Panc1 (cell line): ENCODE measurements at regions not wholly inside any gene's neighbourhood (a gene's known extent, or its start where the extent isn't known, plus 50 kb on each side); places are given as distances from the start of the nearest gene placed in this dataset.

Experiments
- ATAC-seq: fragments of 200-7000 bp; cut with Tn5 transposase; 2 replicates; pipeline ENCODE4 v1.9.1; 2020; ENCODE audit warnings: mild to moderate bottlenecking, moderate library complexity
- BruUV-seq: library from RNA; stranded (reverse); fragments of 400-500 nt; replicated peaks from 2 replicates; lab custom pipeline; 2021; lab: Mats Ljungman, UMichigan
- CTCF ChIA-PET: fragments of 300-600 bp; sonication (Branson Sonifier 250); formaldehyde crosslinking; loops from one replicate; lab custom pipeline; 2022; ENCODE audit warnings: antibody characterized with exemption; lab: Charles Lee
- POLR2A ChIA-PET: fragments of 300-600 bp; sonication (Branson Sonifier 250); formaldehyde crosslinking; loops from one replicate; lab custom pipeline; 2022; ENCODE audit warnings: antibody characterized with exemption; lab: Charles Lee
- DNase-seq: peaks from one replicate; pipeline ENCODE4 v3.0.0-alpha.2; 2010; ENCODE audit warnings: low read depth, low spot score
- H3K27ac ChIP-seq: 2 replicates; pipeline ENCODE4 v1.5.1; 2011; ENCODE audit warnings: mild to moderate bottlenecking, low read length, inconsistent platforms
- H3K27me3 ChIP-seq: fragments of 200-500 bp; sonication (Bioruptor generic); 2 replicates; pipeline ENCODE4 v1.6.0; 2014; ENCODE audit warnings: low read length, inconsistent platforms; ENCODE audit not compliant: control insufficient read depth, insufficient read depth
- H3K36me3 ChIP-seq: fragments of 200-500 bp; sonication (Bioruptor generic); 2 replicates; pipeline ENCODE4 v1.5.1; 2014; ENCODE audit warnings: inconsistent platforms, mild to moderate bottlenecking, low read length, moderate library complexity; ENCODE audit not compliant: control insufficient read depth, insufficient read depth
- H3K4me1 ChIP-seq: 2 replicates; pipeline ENCODE4 v1.5.1; 2011; ENCODE audit warnings: inconsistent platforms, mild to moderate bottlenecking, low read length, moderate library complexity; ENCODE audit not compliant: control insufficient read depth, insufficient read depth
- H3K4me3 ChIP-seq, 2 experiments: 2 replicates each; pipeline ENCODE4 v1.5.1; 2011 to 2012; ENCODE audit warnings: low read depth in 2 of 2, low read length in 2 of 2, mild to moderate bottlenecking in 2 of 2, inconsistent platforms in 1 of 2, moderate library complexity in 1 of 2
- H3K9me3 ChIP-seq: fragments of 200-500 bp; sonication (Bioruptor generic); 2 replicates; pipeline ENCODE4 v1.5.1; 2014; ENCODE audit warnings: low read depth, mild to moderate bottlenecking, inconsistent platforms, low read length, moderate library complexity; ENCODE audit not compliant: control insufficient read depth, insufficient read depth
- POLR2AphosphoS5 ChIP-seq: IDR thresholded peaks from 2 replicates; pipeline ENCODE4 v1.6.1; 2012; ENCODE audit warnings: mild to moderate bottlenecking, low read depth, low read length, moderate library complexity
- SIN3A ChIP-seq: IDR thresholded peaks from 2 replicates; pipeline ENCODE4 v1.6.1; 2012; ENCODE audit warnings: low read depth, mild to moderate bottlenecking, low read length, moderate library complexity, borderline replicate concordance; ENCODE audit not compliant: insufficient read depth
- TCF7L2 ChIP-seq: IDR thresholded peaks from 2 replicates; pipeline ENCODE4 v1.6.1; 2011; ENCODE audit warnings: mild to moderate bottlenecking, low read depth, low read length, inconsistent platforms
- in situ Hi-C: cut with HindIII; loops from 2 replicates; pipeline ENCODE4 v1.10.0; 2016; ENCODE audit warnings: low sequenced_read_pairs, low pct_unique_long_range_greater_than_20kb
- intact Hi-C: fragments of 100-400 bp; cut with micrococcal nuclease; formaldehyde crosslinking; loops from one replicate; pipeline ENCODE4 v1.10.0; 2022; ENCODE audit not compliant: unreplicated experiment
- TF ChIP-seq, protein P1 (sequence below), 2 experiments: IDR thresholded peaks; 2 replicates each; pipeline ENCODE4 v1.6.1; 2011 to 2012; ENCODE audit warnings: low read depth in 2 of 2, control low read depth in 1 of 2, low read length in 1 of 2, mild to moderate bottlenecking in 1 of 2, moderate library complexity in 1 of 2; ENCODE audit not compliant: insufficient read depth in 1 of 2
- TF ChIP-seq, protein P2 (sequence below): fragments of 450-650 bp; IDR thresholded peaks from 2 replicates; pipeline ENCODE4 v1.5.1; 2017; ENCODE audit warnings: mild to moderate bottlenecking

DNA sequence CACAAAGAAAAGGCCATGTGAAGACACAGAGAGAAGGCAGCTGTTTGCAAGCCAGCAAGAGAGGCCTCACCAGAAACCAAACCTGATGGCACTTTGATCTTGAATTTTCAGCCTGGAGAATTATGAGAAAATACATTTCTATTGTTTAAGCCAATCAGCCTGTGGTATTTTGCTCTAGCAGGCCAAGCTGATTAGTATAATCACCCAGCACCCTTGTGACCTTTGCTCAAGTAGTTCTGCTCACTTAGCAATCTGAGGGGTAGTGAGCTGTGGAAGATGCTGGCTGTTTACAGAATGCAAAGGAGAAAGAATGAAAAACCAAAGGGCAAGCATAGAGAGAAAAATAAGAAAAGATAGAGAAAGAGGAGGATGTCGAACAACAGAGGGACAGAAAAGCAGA lies 396.4 kb upstream of the BOD1L1 start:
- intact Hi-C loops (no loop called here), in situ Hi-C loops (no loop called here)
- CTCF ChIA-PET = no interaction called here
- H3K27ac ChIP-seq = no peak overlapping the region
- no peak for TF ChIP-seq POLR2AphosphoS5
- TF ChIP-seq, protein P1, sequence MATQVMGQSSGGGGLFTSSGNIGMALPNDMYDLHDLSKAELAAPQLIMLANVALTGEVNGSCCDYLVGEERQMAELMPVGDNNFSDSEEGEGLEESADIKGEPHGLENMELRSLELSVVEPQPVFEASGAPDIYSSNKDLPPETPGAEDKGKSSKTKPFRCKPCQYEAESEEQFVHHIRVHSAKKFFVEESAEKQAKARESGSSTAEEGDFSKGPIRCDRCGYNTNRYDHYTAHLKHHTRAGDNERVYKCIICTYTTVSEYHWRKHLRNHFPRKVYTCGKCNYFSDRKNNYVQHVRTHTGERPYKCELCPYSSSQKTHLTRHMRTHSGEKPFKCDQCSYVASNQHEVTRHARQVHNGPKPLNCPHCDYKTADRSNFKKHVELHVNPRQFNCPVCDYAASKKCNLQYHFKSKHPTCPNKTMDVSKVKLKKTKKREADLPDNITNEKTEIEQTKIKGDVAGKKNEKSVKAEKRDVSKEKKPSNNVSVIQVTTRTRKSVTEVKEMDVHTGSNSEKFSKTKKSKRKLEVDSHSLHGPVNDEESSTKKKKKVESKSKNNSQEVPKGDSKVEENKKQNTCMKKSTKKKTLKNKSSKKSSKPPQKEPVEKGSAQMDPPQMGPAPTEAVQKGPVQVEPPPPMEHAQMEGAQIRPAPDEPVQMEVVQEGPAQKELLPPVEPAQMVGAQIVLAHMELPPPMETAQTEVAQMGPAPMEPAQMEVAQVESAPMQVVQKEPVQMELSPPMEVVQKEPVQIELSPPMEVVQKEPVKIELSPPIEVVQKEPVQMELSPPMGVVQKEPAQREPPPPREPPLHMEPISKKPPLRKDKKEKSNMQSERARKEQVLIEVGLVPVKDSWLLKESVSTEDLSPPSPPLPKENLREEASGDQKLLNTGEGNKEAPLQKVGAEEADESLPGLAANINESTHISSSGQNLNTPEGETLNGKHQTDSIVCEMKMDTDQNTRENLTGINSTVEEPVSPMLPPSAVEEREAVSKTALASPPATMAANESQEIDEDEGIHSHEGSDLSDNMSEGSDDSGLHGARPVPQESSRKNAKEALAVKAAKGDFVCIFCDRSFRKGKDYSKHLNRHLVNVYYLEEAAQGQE (IDR thresholded peaks at IDR 0.05; ENCODE audit: insufficient read depth in 1 of 2, low read depth in 2 of 2, low read length in 1 of 2) = no peak
- no peak for TF ChIP-seq TCF7L2
- no peak for TF ChIP-seq SIN3A
- TF ChIP-seq, protein P2, sequence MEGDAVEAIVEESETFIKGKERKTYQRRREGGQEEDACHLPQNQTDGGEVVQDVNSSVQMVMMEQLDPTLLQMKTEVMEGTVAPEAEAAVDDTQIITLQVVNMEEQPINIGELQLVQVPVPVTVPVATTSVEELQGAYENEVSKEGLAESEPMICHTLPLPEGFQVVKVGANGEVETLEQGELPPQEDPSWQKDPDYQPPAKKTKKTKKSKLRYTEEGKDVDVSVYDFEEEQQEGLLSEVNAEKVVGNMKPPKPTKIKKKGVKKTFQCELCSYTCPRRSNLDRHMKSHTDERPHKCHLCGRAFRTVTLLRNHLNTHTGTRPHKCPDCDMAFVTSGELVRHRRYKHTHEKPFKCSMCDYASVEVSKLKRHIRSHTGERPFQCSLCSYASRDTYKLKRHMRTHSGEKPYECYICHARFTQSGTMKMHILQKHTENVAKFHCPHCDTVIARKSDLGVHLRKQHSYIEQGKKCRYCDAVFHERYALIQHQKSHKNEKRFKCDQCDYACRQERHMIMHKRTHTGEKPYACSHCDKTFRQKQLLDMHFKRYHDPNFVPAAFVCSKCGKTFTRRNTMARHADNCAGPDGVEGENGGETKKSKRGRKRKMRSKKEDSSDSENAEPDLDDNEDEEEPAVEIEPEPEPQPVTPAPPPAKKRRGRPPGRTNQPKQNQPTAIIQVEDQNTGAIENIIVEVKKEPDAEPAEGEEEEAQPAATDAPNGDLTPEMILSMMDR = no peak
- DNase-seq (no peak), ATAC-seq (no peak)
- H3K9me3 ChIP-seq = no peaks in the 10 kb centered on the region
- no peak overlapping the region for H3K4me3 ChIP-seq
- POLR2A ChIA-PET = no interaction called here
- H3K4me1 ChIP-seq = no peaks in the 10 kb centered on the region
- H3K27me3 ChIP-seq = no peaks in the 10 kb centered on the region
- no TSS peak for BruUV-seq
- H3K36me3 ChIP-seq = no peaks in the 10 kb centered on the region

DNA sequence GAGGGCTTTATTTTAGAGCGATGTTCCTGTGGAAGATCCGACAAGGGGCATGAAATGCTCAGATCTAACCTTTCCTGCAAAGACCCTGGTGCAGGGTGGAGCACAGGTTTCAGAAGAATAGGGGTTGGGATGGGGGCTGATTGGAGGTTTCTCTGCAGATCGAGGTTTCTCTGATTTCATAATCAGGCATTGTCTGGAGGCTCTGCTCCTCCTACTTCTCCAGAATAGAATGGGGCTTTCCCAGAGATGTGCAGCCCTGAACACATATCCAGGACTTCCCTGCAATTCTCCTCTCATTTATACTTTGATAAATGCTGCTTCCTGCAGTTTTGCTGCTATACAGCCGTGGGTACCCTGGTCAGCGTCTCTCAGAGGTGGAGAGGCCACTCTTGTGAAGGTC lies 397.6 kb upstream of the BOD1L1 start:
- POLR2A ChIA-PET = no interaction called here
- CTCF ChIA-PET = no interaction called here
- TF ChIP-seq TCF7L2 (no peak), SIN3A (no peak), POLR2AphosphoS5 (no peak)
- TF ChIP-seq, protein P2 = no peak
- TF ChIP-seq, protein P1 (IDR thresholded peaks at IDR 0.05; ENCODE audit: insufficient read depth in 1 of 2, low read depth in 2 of 2, low read length in 1 of 2) = no peak
- Histone ChIP-seq H3K4me3 (no peak overlapping the region), H3K27ac (no peak overlapping the region), H3K36me3 (no peaks in the 10 kb centered on the region), H3K9me3 (no peaks in the 10 kb centered on the region), H3K4me1 (no peaks in the 10 kb centered on the region), H3K27me3 (no peaks in the 10 kb centered on the region)
- ATAC-seq = no peak
- DNase-seq = no peak
- BruUV-seq = no TSS peak
- intact Hi-C loops (no loop called here), in situ Hi-C loops (no loop called here)
